WTC11 (cell line): ENCODE measurements at regions not wholly inside any gene's neighbourhood (a gene's known extent, or its start where the extent isn't known, plus 50 kb on each side); places are given as distances from the start of the nearest gene placed in this dataset.

Experiments used
- CDX4 ChIP-seq: fragments of 250-450 bp; sonication (Bioruptor Pico); IDR thresholded peaks from 2 replicates; pipeline ENCODE4 v1.9.0; 2021; ENCODE audit warnings: moderate library complexity, mild to moderate bottlenecking, inconsistent platforms, borderline replicate concordance
- CTCF ChIP-seq: fragments of 200-600 bp; IDR thresholded peaks from 2 replicates; pipeline ENCODE4 v1.8.0; 2022; ENCODE audit warnings: antibody characterized with exemption
- MAX ChIP-seq: sonication (generic); formaldehyde crosslinking; IDR thresholded peaks from 2 replicates; pipeline ENCODE4 v1.8.0; 2022; ENCODE audit warnings: mild to moderate bottlenecking, missing genetic modification reagents
- NFYB ChIP-seq: sonication (generic); formaldehyde crosslinking; conservative IDR thresholded peaks from 2 replicates; pipeline ENCODE4 v1.8.0; 2022; ENCODE audit warnings: low read depth, missing genetic modification reagents

- TF ChIP-seq NFYB (CRISPR knock-in tag) (no peak), MAX (CRISPR knock-in tag) (no peak), CDX4 (CRISPR knock-in tag) (no peak), CTCF (no peak)
Measured at GRCh38 chr9:78989031-78989658, 582.6 kb upstream of the TLE4 start.
